ENCODE measurements at regions not wholly inside any gene's neighbourhood (a gene's known extent, or its start where the extent isn't known, plus 50 kb on each side); places are given as distances from the start of the nearest gene placed in this dataset.

DNA sequence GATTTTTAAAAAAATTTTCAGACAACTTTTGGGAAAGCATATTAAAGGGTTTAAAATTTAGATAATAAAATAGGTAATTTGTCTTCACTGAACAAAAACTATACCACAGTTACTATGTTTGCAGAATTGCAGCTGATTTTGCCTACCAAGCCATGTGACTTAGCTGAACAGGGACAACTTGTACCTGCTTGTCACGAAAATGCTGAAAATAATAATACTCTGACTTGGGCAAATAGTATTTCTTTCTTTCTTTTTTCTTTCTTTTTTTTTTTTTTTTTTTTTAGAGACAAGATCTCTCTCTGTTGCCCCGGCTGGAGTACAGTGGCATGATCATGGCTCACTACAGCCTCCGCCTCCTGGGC lies 225.2 kb upstream of the PPP1R2C start:
- no peaks in the 10 kb centered on the region for H3K4me1 ChIP-seq
- intact Hi-C loops (cut with DNase I), result no loop called here
- no peak overlapping the region for H3K4me3 ChIP-seq
- no peak for DNase-seq (ENCODE audit: low spot score in 2 of 2)
- no peaks in the 10 kb centered on the region for H3K9me3 ChIP-seq
- H3K27me3 ChIP-seq, result no peaks in the 10 kb centered on the region
- no peak for TF ChIP-seq CTCF (IDR thresholded peaks at IDR 0.05)
- no peak overlapping the region for H3K27ac ChIP-seq
- no peaks in the 10 kb centered on the region for H3K36me3 ChIP-seq

DNA sequence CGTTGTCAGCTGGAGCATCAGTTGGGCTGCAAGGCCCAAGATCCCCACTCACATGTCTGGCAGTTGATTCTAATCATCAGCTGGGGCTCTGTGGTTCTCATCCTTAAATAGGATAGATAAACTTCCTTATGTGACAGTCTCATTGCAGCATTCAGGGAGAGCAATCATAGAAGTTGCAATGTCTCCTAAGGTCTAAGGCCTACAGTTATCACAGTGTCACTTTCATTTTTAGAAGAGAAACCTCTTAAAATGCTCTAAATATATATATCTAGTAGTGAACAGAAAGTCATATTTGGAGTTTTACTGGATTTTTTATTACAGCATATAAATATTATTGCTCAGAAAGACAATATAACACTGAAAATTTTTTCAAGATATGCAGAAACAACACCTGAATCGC lies 226.0 kb upstream of the PPP1R2C start:
- intact Hi-C loops (cut with DNase I), result no loop called here
- H3K27me3 ChIP-seq, result no peaks in the 10 kb centered on the region
- DNase-seq (ENCODE audit: low spot score in 2 of 2), result no peak
- H3K9me3 ChIP-seq, result no peaks in the 10 kb centered on the region
- no peak for TF ChIP-seq CTCF (IDR thresholded peaks at IDR 0.05)
- no peaks in the 10 kb centered on the region for H3K4me1 ChIP-seq
- H3K36me3 ChIP-seq, result no peaks in the 10 kb centered on the region
- H3K27ac ChIP-seq, result no peak overlapping the region
- no peak overlapping the region for H3K4me3 ChIP-seq

- no peaks in the 10 kb centered on the region for H3K4me1 ChIP-seq
- no peak overlapping the region for H3K27ac ChIP-seq
- H3K9me3 ChIP-seq, result no peaks in the 10 kb centered on the region
- no peaks in the 10 kb centered on the region for H3K27me3 ChIP-seq
- DNase-seq (ENCODE audit: low spot score in 2 of 2), result no peak
- intact Hi-C loops (cut with DNase I), result no loop called here
- no peaks in the 10 kb centered on the region for H3K36me3 ChIP-seq
- no peak overlapping the region for H3K4me3 ChIP-seq
- no peak for TF ChIP-seq CTCF (IDR thresholded peaks at IDR 0.05)
Measured at GRCh38 chrX:43005561-43005960, 227.6 kb upstream of the PPP1R2C start.

- H3K36me3 ChIP-seq, result no peaks in the 10 kb centered on the region
- no peak overlapping the region for H3K27ac ChIP-seq
- no peaks in the 10 kb centered on the region for H3K4me1 ChIP-seq
- H3K9me3 ChIP-seq, result no peaks in the 10 kb centered on the region
- H3K27me3 ChIP-seq, result no peaks in the 10 kb centered on the region
- TF ChIP-seq CTCF (IDR thresholded peaks at IDR 0.05), result no peak
- DNase-seq (ENCODE audit: low spot score in 2 of 2), result no peak
- intact Hi-C loops (cut with DNase I), result no loop called here
- H3K4me3 ChIP-seq, result no peak overlapping the region
Measured at GRCh38 chrX:43008356-43008755, 230.4 kb upstream of the PPP1R2C start.

DNA sequence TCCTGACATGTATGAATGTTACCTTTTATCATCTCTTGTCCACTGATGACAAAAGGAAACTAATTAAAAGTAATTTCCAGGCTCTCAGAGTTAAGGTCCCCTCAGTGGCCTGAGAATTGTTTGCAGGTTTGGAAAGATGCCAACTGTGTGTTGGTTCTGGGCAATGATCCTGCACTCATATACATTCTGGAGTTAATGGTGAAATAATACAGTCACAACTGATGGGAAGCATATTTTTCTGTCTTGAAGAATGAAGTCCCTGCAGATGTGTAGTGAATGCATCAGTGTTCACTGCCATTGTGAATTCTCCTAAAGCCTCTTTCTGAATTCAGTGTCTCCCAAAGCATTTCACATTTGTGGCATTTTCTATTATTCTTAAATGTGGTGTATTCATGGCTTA lies 238.1 kb upstream of the PPP1R2C start:
- no peak for DNase-seq (ENCODE audit: low spot score in 2 of 2)
- TF ChIP-seq CTCF (IDR thresholded peaks at IDR 0.05), result no peak

GRCh38 chrX:43018031-43018430 lies 240.1 kb upstream of the PPP1R2C start:
- H3K27me3 ChIP-seq, result no peaks in the 10 kb centered on the region
- H3K36me3 ChIP-seq, result no peaks in the 10 kb centered on the region
- no peaks in the 10 kb centered on the region for H3K4me1 ChIP-seq
- no peak overlapping the region for H3K27ac ChIP-seq
- no peak for TF ChIP-seq CTCF (IDR thresholded peaks at IDR 0.05)
- H3K4me3 ChIP-seq, result no peak overlapping the region
- H3K9me3 ChIP-seq, result no peaks in the 10 kb centered on the region
- DNase-seq (ENCODE audit: low spot score in 2 of 2), result no peak
- intact Hi-C loops (cut with DNase I), result no loop called here

More for the DNA sequence above, 238.1 kb upstream of the PPP1R2C start:
- Histone ChIP-seq H3K4me1 (no peaks in the 10 kb centered on the region), H3K9me3 (no peaks in the 10 kb centered on the region), H3K4me3 (no peak overlapping the region), H3K36me3 (no peaks in the 10 kb centered on the region), H3K27ac (no peak overlapping the region), H3K27me3 (no peaks in the 10 kb centered on the region)
- intact Hi-C loops (cut with DNase I), result no loop called here

Measured in ascending aorta (tissue), 2 donors.